ENCODE measurements at regions not wholly inside any gene's neighbourhood (a gene's known extent, or its start where the extent isn't known, plus 50 kb on each side); places are given as distances from the start of the nearest gene placed in this dataset.

DNA sequence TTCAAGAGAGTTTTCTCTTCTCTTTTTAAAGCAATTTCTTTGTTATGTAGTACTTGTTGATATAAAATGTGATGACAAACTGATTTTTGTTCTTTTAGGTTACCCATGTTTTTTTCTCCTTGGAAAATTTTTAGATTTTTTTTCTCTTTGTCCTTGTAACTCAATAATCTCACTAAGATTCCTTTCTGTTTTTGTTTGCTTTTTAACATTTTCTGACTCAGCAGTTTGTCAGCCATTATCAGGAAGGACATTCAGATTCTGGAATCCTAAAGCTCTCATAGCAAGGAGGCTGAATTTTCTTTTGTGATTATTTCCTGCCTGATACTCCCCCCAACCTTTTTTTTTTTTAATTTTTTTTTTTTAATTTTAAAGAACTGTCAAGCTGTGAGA, 75.2 kb upstream of the CITED2 start:
- no peak overlapping the region for H2BK120ac ChIP-seq (ENCODE audit: low read depth, low read length)
- H2BK5ac ChIP-seq (ENCODE audit: low read length), result no peak overlapping the region
- H3K4me1 ChIP-seq (ENCODE audit: control insufficient read depth, low read depth, low read length), result peaks cover 7% of the 10 kb centered on the region
- H3K4me3 ChIP-seq (ENCODE audit: low read length), result no peak overlapping the region
- H3K27ac ChIP-seq (ENCODE audit: low read depth, low read length), result no peak overlapping the region
- no peak overlapping the region for H2BK15ac ChIP-seq (replicated peaks; ENCODE audit: low read depth)
- H3K27me3 ChIP-seq (ENCODE audit: insufficient read depth, low read length, poor library complexity), result no peaks in the 10 kb centered on the region
- no peaks in the 10 kb centered on the region for H3K36me3 ChIP-seq (ENCODE audit: control insufficient read depth, insufficient read depth, low read length)
- no peak overlapping the region for H3K4me2 ChIP-seq (ENCODE audit: low read length)
- no peaks in the 10 kb centered on the region for H3K79me1 ChIP-seq (ENCODE audit: low read length)
- no peak overlapping the region for H4K5ac ChIP-seq (ENCODE audit: low read length)
- H2AK5ac ChIP-seq (ENCODE audit: low read length), result no peak overlapping the region
- peak; percentile 30 for DNase-seq
- no peak overlapping the region for H3K56ac ChIP-seq (ENCODE audit: low read length)
- H3K9ac ChIP-seq (ENCODE audit: low read length), result no peak overlapping the region
- no peaks in the 10 kb centered on the region for H3K79me2 ChIP-seq (ENCODE audit: control insufficient read depth, insufficient read depth, low read length)
- H3K18ac ChIP-seq (ENCODE audit: low read length), result no peak overlapping the region
- H3K4ac ChIP-seq (ENCODE audit: low read depth, low read length), result no peak overlapping the region
- H4K8ac ChIP-seq (ENCODE audit: low read depth, low read length), result no peak overlapping the region
- no peak overlapping the region for H3K23ac ChIP-seq (ENCODE audit: low read length)

DNA sequence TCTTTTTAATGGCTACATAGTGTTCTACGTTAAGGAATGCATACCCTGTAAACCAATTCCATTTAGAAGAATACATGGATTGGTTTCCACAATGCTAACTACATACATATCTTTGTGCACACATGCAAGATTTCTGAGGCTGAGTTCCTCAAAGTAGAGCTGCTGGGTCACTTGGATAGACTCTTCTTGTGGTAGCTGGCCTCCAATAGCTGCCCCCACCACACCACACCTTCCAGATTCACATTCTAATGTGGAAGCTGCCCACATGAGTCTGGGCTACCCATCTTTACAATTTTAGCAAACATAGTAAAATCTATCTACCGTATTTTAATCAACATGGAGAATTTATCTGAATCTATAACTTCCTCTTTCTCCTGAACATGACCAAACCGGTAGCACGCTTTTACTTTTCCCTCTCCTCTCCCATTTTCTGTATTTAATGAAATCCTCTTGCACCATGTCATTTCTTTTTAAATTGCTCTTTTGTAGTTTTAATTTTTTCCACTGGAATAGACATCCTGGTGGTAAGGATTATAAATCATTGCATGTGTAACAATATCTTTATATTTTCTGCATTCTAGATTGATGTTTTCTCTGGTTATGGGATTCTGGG, 74.7 kb upstream of the CITED2 start:
- no peak overlapping the region for H2BK120ac ChIP-seq (ENCODE audit: low read depth, low read length)
- no peak overlapping the region for H2AK5ac ChIP-seq (ENCODE audit: low read length)
- no CpG with 5 or more reads among the region's 4 CpGs for WGBS (ENCODE audit: extremely low coverage, insufficient coverage, low lambda C conversion rate)
- no peaks in the 10 kb centered on the region for H3K27me3 ChIP-seq (ENCODE audit: insufficient read depth, low read length, poor library complexity)
- peak overlapping the region; percentile 75 for H2BK15ac ChIP-seq (replicated peaks; ENCODE audit: low read depth)
- no peak overlapping the region for H4K8ac ChIP-seq (ENCODE audit: low read depth, low read length)
- peak overlapping the region; percentile 2 for H2BK5ac ChIP-seq (ENCODE audit: low read length)
- no peak overlapping the region for H3K27ac ChIP-seq (ENCODE audit: low read depth, low read length)
- H3K79me2 ChIP-seq (ENCODE audit: control insufficient read depth, insufficient read depth, low read length), result no peaks in the 10 kb centered on the region
- no peak overlapping the region for H4K5ac ChIP-seq (ENCODE audit: low read length)
- H3K9ac ChIP-seq (ENCODE audit: low read length), result no peak overlapping the region
- H3K4me3 ChIP-seq (ENCODE audit: low read length), result no peak overlapping the region
- no peak overlapping the region for H3K4ac ChIP-seq (ENCODE audit: low read depth, low read length)
- no peak overlapping the region for H3K56ac ChIP-seq (ENCODE audit: low read length)
- H3K4me1 ChIP-seq (ENCODE audit: control insufficient read depth, low read depth, low read length), result peaks cover 7% of the 10 kb centered on the region
- DNase-seq, result no peak
- H3K36me3 ChIP-seq (ENCODE audit: control insufficient read depth, insufficient read depth, low read length), result no peaks in the 10 kb centered on the region
- H3K23ac ChIP-seq (ENCODE audit: low read length), result no peak overlapping the region
- H3K18ac ChIP-seq (ENCODE audit: low read length), result peak overlapping the region; percentile 36
- no peaks in the 10 kb centered on the region for H3K79me1 ChIP-seq (ENCODE audit: low read length)
- no peak overlapping the region for H3K4me2 ChIP-seq (ENCODE audit: low read length)

DNA sequence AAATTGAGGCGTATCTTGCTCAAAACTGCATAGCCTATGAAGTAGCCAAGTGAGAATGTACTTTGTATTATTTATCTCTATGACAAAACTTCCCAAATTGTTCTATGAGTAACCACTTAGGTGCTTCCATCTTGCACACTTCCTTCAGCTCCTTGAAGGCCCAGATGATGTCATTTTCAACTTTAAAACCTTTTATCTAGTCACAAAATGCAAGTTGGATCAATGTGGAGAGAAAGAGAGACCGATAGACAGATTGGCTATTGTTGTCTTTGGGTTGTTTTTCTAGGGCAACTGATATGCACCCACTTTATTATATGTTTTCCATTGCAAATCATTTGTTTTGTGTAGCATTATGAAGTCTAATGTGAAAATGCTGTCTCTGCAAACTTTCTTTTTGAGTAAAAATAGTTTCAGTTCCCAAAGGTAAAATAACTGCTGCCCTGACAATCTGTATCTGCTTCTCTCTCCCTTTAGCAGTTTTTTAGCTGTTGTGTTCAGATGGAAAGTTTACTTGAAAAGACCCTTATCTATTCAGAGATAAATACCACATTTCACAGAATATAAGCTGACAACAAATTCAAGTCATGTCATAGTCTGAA, 73.7 kb upstream of the CITED2 start:
- Histone ChIP-seq H3K79me1 (ENCODE audit: low read length) (no peaks in the 10 kb centered on the region), H2BK5ac (ENCODE audit: low read length) (peak overlapping the region; percentile 12), H3K4me2 (ENCODE audit: low read length) (no peak overlapping the region), H2BK120ac (ENCODE audit: low read depth, low read length) (no peak overlapping the region), H2AK5ac (ENCODE audit: low read length) (no peak overlapping the region), H3K27ac (ENCODE audit: low read depth, low read length) (peak overlapping the region; percentile 17), H3K18ac (ENCODE audit: low read length) (no peak overlapping the region), H2BK15ac (replicated peaks; ENCODE audit: low read depth) (no peak overlapping the region), H3K36me3 (ENCODE audit: control insufficient read depth, insufficient read depth, low read length) (no peaks in the 10 kb centered on the region), H3K27me3 (ENCODE audit: insufficient read depth, low read length, poor library complexity) (no peaks in the 10 kb centered on the region), H3K4ac (ENCODE audit: low read depth, low read length) (no peak overlapping the region), H4K8ac (ENCODE audit: low read depth, low read length) (no peak overlapping the region), H3K23ac (ENCODE audit: low read length) (no peak overlapping the region), H3K4me3 (ENCODE audit: low read length) (no peak overlapping the region), H3K79me2 (ENCODE audit: control insufficient read depth, insufficient read depth, low read length) (no peaks in the 10 kb centered on the region), H3K4me1 (ENCODE audit: control insufficient read depth, low read depth, low read length) (peaks cover 7% of the 10 kb centered on the region), H4K5ac (ENCODE audit: low read length) (no peak overlapping the region), H3K9ac (ENCODE audit: low read length) (no peak overlapping the region), H3K56ac (ENCODE audit: low read length) (no peak overlapping the region)
- no CpG with 5 or more reads among the region's 2 CpGs for WGBS (ENCODE audit: extremely low coverage, insufficient coverage, low lambda C conversion rate)
- DNase-seq, result peak; percentile 48

DNA sequence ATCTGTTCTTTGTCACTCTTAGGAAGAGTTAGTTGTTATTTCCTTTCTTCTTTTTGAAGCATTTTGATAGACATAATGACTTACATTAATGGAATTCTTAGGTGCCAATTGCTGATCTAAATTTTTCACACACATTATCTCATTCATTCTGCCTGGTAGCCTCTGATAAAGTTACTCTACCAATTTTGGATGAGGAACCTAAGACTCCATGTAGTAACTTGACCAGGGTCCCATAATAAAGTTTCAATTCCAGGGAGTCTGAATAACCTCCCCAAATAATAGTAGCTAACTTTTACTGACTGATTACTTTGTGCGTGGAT, 73.2 kb upstream of the CITED2 start:
- Histone ChIP-seq H3K23ac (ENCODE audit: low read length) (no peak overlapping the region), H2BK15ac (replicated peaks; ENCODE audit: low read depth) (no peak overlapping the region), H3K4me1 (ENCODE audit: control insufficient read depth, low read depth, low read length) (peaks cover 7% of the 10 kb centered on the region), H4K5ac (ENCODE audit: low read length) (no peak overlapping the region), H3K27ac (ENCODE audit: low read depth, low read length) (no peak overlapping the region), H3K56ac (ENCODE audit: low read length) (no peak overlapping the region), H3K4ac (ENCODE audit: low read depth, low read length) (no peak overlapping the region), H3K18ac (ENCODE audit: low read length) (no peak overlapping the region), H4K8ac (ENCODE audit: low read depth, low read length) (no peak overlapping the region), H3K4me3 (ENCODE audit: low read length) (no peak overlapping the region), H3K36me3 (ENCODE audit: control insufficient read depth, insufficient read depth, low read length) (no peaks in the 10 kb centered on the region), H3K27me3 (ENCODE audit: insufficient read depth, low read length, poor library complexity) (no peaks in the 10 kb centered on the region), H3K79me2 (ENCODE audit: control insufficient read depth, insufficient read depth, low read length) (no peaks in the 10 kb centered on the region), H2BK5ac (ENCODE audit: low read length) (peak overlapping the region; percentile 12), H2AK5ac (ENCODE audit: low read length) (no peak overlapping the region), H3K79me1 (ENCODE audit: low read length) (no peaks in the 10 kb centered on the region), H3K4me2 (ENCODE audit: low read length) (no peak overlapping the region), H3K9ac (ENCODE audit: low read length) (no peak overlapping the region), H2BK120ac (ENCODE audit: low read depth, low read length) (no peak overlapping the region)
- DNase-seq, result peak; percentile 32
- no CpG with 5 or more reads among the region's 1 CpG for WGBS (ENCODE audit: extremely low coverage, insufficient coverage, low lambda C conversion rate)

DNA sequence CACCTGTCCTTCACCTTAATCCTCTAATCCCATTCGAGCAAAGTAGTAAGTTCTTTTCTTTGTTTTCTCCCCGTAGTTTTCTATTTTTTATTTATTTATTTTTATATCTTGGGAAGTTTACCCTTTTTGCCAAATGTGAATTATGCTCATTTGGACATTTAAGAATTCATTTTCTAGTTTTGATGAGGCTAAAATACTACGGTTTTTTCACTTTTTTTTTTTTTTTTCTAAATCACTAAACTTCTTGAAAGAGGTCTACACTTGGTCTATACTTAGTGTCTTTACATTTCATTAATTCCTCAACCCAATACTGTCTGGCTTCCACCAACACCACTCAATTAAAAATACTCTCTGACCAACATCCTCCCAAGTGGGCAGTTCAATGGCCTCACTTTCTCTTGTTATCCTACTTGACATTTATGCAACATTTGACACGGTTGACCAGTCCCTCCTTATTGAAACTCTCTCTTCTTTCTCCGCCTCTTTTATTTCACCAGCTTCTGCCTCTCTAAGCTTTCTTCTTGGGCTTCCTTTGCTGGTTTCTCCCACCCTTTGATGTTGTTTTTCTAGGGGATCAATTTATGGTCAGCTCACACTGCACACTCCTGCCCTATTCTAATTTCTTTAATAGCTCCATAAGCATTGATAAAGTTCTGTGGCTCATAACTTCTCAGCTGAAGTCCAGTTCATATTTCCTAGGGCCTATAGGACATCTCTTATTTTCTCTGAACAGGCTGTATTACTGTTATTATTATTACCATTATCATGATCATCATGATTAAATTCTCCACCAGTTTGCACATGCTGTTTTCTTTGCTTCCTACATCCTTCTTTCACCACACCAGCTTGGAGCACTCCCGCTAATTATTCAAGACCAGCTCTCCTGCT, 72.6 kb upstream of the CITED2 start:
- DNase-seq, result no peak
- Histone ChIP-seq H2BK120ac (ENCODE audit: low read depth, low read length) (no peak overlapping the region), H3K36me3 (ENCODE audit: control insufficient read depth, insufficient read depth, low read length) (no peaks in the 10 kb centered on the region), H3K4me1 (ENCODE audit: control insufficient read depth, low read depth, low read length) (peaks cover 7% of the 10 kb centered on the region), H3K27ac (ENCODE audit: low read depth, low read length) (no peak overlapping the region), H3K23ac (ENCODE audit: low read length) (no peak overlapping the region), H4K8ac (ENCODE audit: low read depth, low read length) (no peak overlapping the region), H3K79me2 (ENCODE audit: control insufficient read depth, insufficient read depth, low read length) (no peaks in the 10 kb centered on the region), H2BK5ac (ENCODE audit: low read length) (no peak overlapping the region), H3K79me1 (ENCODE audit: low read length) (no peaks in the 10 kb centered on the region), H3K4ac (ENCODE audit: low read depth, low read length) (no peak overlapping the region), H3K56ac (ENCODE audit: low read length) (peak overlapping the region; percentile 12), H2AK5ac (ENCODE audit: low read length) (no peak overlapping the region), H3K27me3 (ENCODE audit: insufficient read depth, low read length, poor library complexity) (no peaks in the 10 kb centered on the region), H2BK15ac (replicated peaks; ENCODE audit: low read depth) (peak overlapping the region; percentile 100), H3K4me2 (ENCODE audit: low read length) (no peak overlapping the region), H3K18ac (ENCODE audit: low read length) (no peak overlapping the region), H3K4me3 (ENCODE audit: low read length) (no peak overlapping the region), H4K5ac (ENCODE audit: low read length) (no peak overlapping the region), H3K9ac (ENCODE audit: low read length) (no peak overlapping the region)
- WGBS (ENCODE audit: extremely low coverage, insufficient coverage, low lambda C conversion rate), result no CpG with 5 or more reads among the region's 6 CpGs

All from mesendoderm (in vitro differentiated cells).